Esophagus squamous epithelium (tissue), 5 donors: ENCODE measurements at regions not wholly inside any gene's neighbourhood (a gene's known extent, or its start where the extent isn't known, plus 50 kb on each side); places are given as distances from the start of the nearest gene placed in this dataset.
"Not testable (repeated sequence)": the region's sequence is repeated elsewhere in the genome, so short reads cannot be mapped to it uniquely, and the experiment has no call there.

Source experiments
- DNase-seq: peaks from one replicate; lab custom pipeline; 2025; lab: John Stamatoyannopoulos, UW
- H3K27ac ChIP-seq, 4 donors: fragments of 200-600 bp; sonication (generic); one replicate each; pipeline ENCODE4 v1.5.1; 2016 to 2019; ENCODE audit warnings: mild to moderate bottlenecking in 1 of 4
- H3K27me3 ChIP-seq, 4 donors: fragments of 200-600 bp; sonication (generic); 1 replicate in 3 of 4; 2 replicates in 1 of 4; pipeline versions ENCODE4 v1.5.1 to v1.6.0; 2017 to 2021; ENCODE audit warnings: antibody characterized with exemption in 1 of 4
- H3K36me3 ChIP-seq, 3 donors: fragments of 200-600 bp; sonication (generic); one replicate each; pipeline ENCODE4 v1.5.1; 2016 to 2019
- H3K4me1 ChIP-seq, 3 donors: fragments of 200-600 bp; sonication (generic); one replicate each; pipeline ENCODE4 v1.5.1; 2017 to 2019
- H3K4me3 ChIP-seq, 4 donors: fragments of 200-600 bp; sonication (generic); 1 replicate in 3 of 4; 2 replicates in 1 of 4; pipeline ENCODE4 v1.5.1; 2016 to 2019; ENCODE audit warnings: mild to moderate bottlenecking in 2 of 4, moderate library complexity in 1 of 4
- H3K9me3 ChIP-seq, 3 donors: fragments of 200-600 bp; sonication (generic); one replicate each; pipeline ENCODE4 v1.5.1; 2016 to 2019
- POLR2A ChIP-seq, 4 donors: fragments of 450-650 bp; IDR thresholded peaks; one replicate each; pipeline ENCODE4 v1.6.1; 2017; ENCODE audit warnings: antibody characterized with exemption in 4 of 4, mild to moderate bottlenecking in 4 of 4, moderate library complexity in 3 of 4
- WGBS, 2 donors: methylation state at CpG; one replicate each; pipeline ENCODE4 v1.1.5; 2018; 5-methylcytosine and 5-hydroxymethylcytosine counted together
- intact Hi-C: fragments of 100-400 bp; cut with DNase I; formaldehyde crosslinking; loops from one replicate; pipeline ENCODE4 v1.15.0; 2022
- TF ChIP-seq, protein P1 (sequence below), 6 experiments: fragments of 450-650 bp in 4 of 6; fragments of 200-600 bp in 2 of 6; sonication (generic) in 2 of 6; IDR thresholded peaks; one replicate each; pipeline ENCODE4 v1.5.1; 2016 to 2019; ENCODE audit warnings: antibody characterized with exemption in 6 of 6, mild to moderate bottlenecking in 4 of 6, moderate library complexity in 4 of 6
- donor health status: DM: yes; HTN: yes; CAD: no.

DNA sequence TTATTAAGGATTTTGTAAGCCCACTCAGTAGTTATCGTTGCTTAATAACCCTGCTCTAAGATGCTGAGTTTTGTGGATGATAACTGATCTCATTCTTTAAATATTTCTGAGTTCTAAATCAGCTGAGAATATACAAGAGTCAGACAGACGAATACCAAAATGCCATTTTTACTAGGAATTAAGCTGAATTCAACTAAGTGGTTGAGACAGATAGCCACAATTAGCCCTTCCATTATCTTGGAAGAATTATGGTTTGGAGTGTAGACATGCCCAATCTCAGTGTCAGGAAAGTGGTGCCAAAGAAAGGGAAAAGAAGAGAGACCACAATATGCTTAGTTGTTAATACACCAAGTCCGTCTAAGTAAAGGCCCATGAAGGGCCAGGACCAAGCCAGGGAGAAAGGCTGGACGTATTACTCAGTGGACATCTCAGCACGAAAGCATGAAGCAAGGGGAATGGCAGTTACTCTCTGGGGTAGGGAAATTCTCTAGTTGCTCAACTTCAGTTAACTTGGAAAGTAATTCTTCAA, 58.6 kb downstream of the KCNA5 start:
- H3K4me3 ChIP-seq: no peak overlapping the region
- peaks cover 0 to 14% (median 0%) of the 10 kb centered on the region in 4 donors for H3K27me3 ChIP-seq
- no peaks in the 10 kb centered on the region for H3K9me3 ChIP-seq
- no peak for TF ChIP-seq POLR2A (IDR thresholded peaks at IDR 0.05)
- TF ChIP-seq, protein P1, sequence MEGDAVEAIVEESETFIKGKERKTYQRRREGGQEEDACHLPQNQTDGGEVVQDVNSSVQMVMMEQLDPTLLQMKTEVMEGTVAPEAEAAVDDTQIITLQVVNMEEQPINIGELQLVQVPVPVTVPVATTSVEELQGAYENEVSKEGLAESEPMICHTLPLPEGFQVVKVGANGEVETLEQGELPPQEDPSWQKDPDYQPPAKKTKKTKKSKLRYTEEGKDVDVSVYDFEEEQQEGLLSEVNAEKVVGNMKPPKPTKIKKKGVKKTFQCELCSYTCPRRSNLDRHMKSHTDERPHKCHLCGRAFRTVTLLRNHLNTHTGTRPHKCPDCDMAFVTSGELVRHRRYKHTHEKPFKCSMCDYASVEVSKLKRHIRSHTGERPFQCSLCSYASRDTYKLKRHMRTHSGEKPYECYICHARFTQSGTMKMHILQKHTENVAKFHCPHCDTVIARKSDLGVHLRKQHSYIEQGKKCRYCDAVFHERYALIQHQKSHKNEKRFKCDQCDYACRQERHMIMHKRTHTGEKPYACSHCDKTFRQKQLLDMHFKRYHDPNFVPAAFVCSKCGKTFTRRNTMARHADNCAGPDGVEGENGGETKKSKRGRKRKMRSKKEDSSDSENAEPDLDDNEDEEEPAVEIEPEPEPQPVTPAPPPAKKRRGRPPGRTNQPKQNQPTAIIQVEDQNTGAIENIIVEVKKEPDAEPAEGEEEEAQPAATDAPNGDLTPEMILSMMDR (IDR thresholded peaks at IDR 0.05): no peak
- H3K36me3 ChIP-seq: no peaks in the 10 kb centered on the region
- intact Hi-C loops: no loop called here
- 67 to 82% methylated on average over 5 of the region's 5 CpGs for WGBS, 2 donors
- H3K27ac ChIP-seq: no peak overlapping the region
- no peak for DNase-seq
- peaks cover 0 to 11% (median 0%) of the 10 kb centered on the region in 3 donors for H3K4me1 ChIP-seq

DNA sequence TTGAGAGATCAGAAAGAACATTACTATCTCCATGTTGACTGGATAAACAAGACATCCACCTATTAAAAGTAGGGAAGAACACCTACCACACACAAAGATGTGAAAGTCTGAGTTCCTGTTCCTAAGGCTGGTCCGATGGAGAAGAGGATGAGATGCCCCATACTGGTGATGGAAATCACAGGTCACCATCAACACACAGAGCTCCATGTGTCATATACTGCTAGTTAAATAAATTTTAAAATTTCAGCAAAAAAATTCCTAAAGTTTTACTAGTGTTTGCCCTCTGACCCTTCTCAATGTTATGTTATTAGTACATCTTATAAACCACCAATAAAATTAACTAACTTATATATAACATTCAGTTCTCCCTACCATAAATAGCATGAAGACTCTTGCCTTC, 59.1 kb downstream of the KCNA5 start:
- Histone ChIP-seq H3K4me3 (no peak overlapping the region), H3K9me3 (no peaks in the 10 kb centered on the region), H3K4me1 (peaks cover 0 to 11% (median 0%) of the 10 kb centered on the region in 3 donors), H3K36me3 (no peaks in the 10 kb centered on the region), H3K27ac (no peak overlapping the region), H3K27me3 (peaks cover 0 to 14% (median 0%) of the 10 kb centered on the region in 4 donors)
- no peak for TF ChIP-seq POLR2A (IDR thresholded peaks at IDR 0.05)
- TF ChIP-seq, protein P1 (IDR thresholded peaks at IDR 0.05): no peak
- intact Hi-C loops: no loop called here
- WGBS, 2 donors: 85 to 96% methylated on average over 1 of the region's 1 CpG
- DNase-seq: no peak

DNA sequence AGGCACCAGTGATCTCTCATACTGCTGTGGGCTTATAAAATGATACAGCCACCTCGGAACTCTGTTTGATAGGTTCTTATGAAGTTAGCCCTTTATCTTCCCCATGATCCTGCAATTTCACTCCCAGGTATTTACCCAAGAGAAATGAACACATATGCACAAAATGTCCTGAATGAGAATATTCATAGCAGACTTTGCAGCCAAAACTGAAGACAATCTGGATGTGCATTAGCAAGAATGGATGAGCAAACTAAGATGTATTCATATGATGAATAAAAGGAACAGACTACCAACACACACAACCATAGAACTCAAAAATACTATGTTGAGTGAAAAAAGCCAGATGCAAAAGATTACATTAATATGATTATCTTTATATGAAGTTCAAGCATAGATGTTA, 66.7 kb downstream of the KCNA5 start:
- 91 to 93% methylated on average over 1 of the region's 1 CpG for WGBS, 2 donors
- peaks cover 0 to 7% (median 0%) of the 10 kb centered on the region in 4 donors for H3K27me3 ChIP-seq
- H3K9me3 ChIP-seq: no peaks in the 10 kb centered on the region
- H3K4me1 ChIP-seq: peaks cover 0 to 16% (median 0%) of the 10 kb centered on the region in 3 donors
- no peak for DNase-seq
- no peak overlapping the region for H3K4me3 ChIP-seq
- TF ChIP-seq, protein P1 (IDR thresholded peaks at IDR 0.05): no peak
- no peak for TF ChIP-seq POLR2A (IDR thresholded peaks at IDR 0.05)
- H3K36me3 ChIP-seq: no peaks in the 10 kb centered on the region
- intact Hi-C loops: no loop called here
- no peak overlapping the region for H3K27ac ChIP-seq

DNA sequence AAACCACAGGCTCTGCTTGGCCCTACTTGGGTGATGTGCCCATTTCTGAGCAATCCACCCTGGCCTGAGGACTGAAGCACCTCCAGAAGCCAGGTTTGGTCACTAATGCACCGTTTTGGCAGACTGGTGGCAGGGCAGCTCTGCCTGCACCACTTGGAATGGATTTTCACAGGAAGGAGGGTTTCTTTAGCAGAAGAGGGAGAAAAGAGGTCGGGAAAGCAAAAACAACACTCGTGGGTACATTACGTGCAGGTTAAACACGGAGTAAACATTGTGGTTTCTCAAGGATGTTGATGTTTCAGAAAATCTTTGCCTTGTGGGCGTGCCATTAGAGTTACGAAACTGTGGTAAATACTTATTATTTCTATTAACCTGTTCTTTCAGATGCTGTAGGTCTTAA, 70.8 kb downstream of the KCNA5 start:
- Histone ChIP-seq H3K4me3 (no peak overlapping the region), H3K9me3 (no peaks in the 10 kb centered on the region), H3K36me3 (no peaks in the 10 kb centered on the region), H3K27ac (peak overlapping the region in 1 of 4 donors; percentile 66), H3K4me1 (peaks cover 0 to 19% (median 0%) of the 10 kb centered on the region in 3 donors), H3K27me3 (peaks cover 0 to 7% (median 0%) of the 10 kb centered on the region in 4 donors)
- 31 to 37% methylated on average over 7 of the region's 7 CpGs for WGBS, 2 donors
- no peak for TF ChIP-seq POLR2A (IDR thresholded peaks at IDR 0.05)
- TF ChIP-seq, protein P1 (IDR thresholded peaks at IDR 0.05): no peak
- intact Hi-C loops: no loop called here
- DNase-seq: no peak

DNA sequence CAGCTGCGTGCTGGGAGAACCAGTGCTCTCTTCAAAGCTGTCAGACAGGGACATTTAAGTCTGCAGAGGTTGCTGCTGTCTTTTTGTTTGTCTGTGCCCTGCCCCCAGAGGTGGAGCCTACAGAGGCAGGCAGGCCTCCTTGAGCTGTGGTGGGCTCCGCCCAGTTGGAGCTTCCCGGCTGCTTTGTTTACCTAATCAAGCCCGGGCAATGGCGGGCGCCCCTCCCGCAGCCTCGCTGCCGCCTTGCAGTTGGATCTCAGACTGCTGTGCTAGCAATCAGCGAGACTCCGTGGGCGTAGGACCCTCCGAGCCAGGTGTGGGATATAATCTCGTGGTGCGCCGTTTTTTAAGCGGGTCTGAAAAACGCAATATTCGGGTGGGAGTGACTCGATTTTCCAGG, 78.1 kb downstream of the KCNA5 start:
- H3K36me3 ChIP-seq, DNase-seq, H3K4me1 ChIP-seq, H3K9me3 ChIP-seq, H3K27ac ChIP-seq, intact Hi-C loops, H3K27me3 ChIP-seq: not testable (repeated sequence)
- no CpG with 5 or more reads among the region's 20 CpGs for WGBS, 2 donors
- peak overlapping the region in 1 of 4 donors; percentile 30 for H3K4me3 ChIP-seq

DNA sequence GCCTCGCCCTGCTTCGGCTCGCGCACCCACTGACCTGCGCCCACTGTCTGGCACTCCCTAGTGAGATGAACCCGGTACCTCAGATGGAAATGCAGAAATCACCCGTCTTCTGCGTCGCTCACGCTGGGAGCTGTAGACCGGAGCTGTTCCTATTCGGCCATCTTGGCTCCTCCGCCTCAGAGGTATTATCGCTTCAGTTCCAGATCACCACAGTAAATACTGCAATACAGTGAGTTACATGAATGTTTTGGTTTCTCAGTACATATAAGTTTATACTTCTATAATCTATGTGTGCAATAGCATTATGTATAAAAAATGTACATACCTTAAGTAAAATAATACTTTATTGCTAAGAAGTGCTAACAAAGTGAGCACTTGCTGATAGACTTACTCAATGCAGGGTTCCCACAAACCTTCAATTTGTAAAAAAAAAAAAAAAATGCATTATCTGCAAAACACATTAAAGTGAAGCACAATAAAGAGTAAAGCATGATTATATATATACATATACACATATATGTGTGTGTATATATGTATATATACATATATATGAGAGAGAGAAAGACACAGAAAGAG, 78.7 kb downstream of the KCNA5 start:
- peak overlapping the region in 2 of 4 donors; percentile 21 to 30 for H3K4me3 ChIP-seq
- H3K36me3 ChIP-seq, DNase-seq, H3K9me3 ChIP-seq, H3K27me3 ChIP-seq, H3K4me1 ChIP-seq, intact Hi-C loops: not testable (repeated sequence)
- 88 to 95% methylated on average over 7 to 11 of the region's 14 CpGs for WGBS, 2 donors
- peak overlapping the region in 1 of 4 donors; percentile 52 for H3K27ac ChIP-seq
